HG03457 (cell line): ENCODE measurements at regions not wholly inside any gene's neighbourhood (a gene's known extent, or its start where the extent isn't known, plus 50 kb on each side); places are given as distances from the start of the nearest gene placed in this dataset.
"Not testable (repeated sequence)": the region's sequence is repeated elsewhere in the genome, so short reads cannot be mapped to it uniquely, and the experiment has no call there.

Experiments used
- ATAC-seq: cut with Tn5 transposase; IDR thresholded peaks from one replicate; pipeline ENCODE4 v1.9.1; 2021; ENCODE audit warnings: moderate number of reproducible peaks; ENCODE audit not compliant: unreplicated experiment

DNA sequence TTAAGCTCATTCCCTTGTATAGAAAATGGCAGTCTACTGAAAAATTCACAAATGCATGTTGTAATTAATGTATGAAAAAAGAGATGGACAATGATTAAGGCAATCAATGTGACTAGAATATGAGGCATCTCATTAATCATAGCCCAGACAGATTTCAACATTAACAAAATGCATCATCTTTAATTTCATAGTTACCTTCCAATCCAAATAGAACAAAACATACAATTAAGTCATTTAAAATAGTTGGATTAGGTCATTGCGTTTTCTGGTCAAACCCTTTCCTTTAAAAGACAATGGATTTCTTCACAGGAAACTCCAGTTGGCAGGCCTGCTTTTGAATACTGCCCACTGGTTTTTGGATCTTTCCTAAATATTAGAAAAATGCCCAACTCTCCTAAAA is 203.9 kb downstream of the HAO1 start:
- ATAC-seq, result no peak

- no peak for ATAC-seq
Observed at GRCh38 chr20:7741866-7742265, 198.4 kb downstream of the HAO1 start.

GRCh38 chr20:7742479-7742878 is 197.8 kb downstream of the HAO1 start:
- no peak for ATAC-seq

DNA sequence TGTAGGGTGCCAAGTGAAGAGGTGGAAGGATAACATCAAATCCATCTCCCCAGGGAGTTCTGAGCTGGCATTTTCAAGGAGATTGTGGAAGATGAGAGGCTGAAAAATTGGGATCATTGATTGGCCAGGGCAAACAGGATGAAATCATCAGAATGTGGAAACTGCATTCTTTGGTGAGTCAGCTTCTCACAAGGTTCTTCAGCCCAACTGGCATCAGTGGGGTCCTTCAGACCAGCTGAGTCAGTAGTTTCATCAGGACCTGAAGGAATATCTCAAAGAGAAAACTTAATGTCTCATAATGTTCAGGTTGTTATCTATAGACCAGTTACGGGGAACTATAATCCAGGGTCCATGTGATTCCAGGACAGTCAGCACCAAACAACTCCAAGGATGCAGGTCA is 195.8 kb downstream of the HAO1 start:
- no peak for ATAC-seq

- ATAC-seq, result no peak
Observed at GRCh38 chr20:7748624-7749023, 191.6 kb downstream of the HAO1 start.

GRCh38 chr20:7754102-7754501 is 186.2 kb downstream of the HAO1 start:
- no peak for ATAC-seq

DNA sequence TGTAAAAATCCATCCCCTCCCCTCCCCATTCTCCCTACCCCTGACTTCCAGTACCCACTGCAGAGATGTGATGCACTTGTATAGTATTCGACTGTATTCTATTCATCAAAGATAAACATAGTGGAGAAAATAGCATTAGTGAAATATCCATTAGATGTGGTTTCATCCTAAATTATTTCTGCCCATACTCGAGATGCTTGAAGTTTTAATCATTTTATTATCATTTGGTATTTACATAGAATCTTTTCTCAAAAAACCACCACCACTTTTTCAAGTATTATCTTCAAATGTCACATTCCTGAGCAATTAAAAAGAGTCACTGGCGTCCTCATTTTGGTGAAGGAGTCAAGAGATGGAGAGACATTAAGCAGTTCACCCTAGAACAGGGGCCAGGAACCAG is 181.9 kb downstream of the HAO1 start:
- no peak for ATAC-seq

DNA sequence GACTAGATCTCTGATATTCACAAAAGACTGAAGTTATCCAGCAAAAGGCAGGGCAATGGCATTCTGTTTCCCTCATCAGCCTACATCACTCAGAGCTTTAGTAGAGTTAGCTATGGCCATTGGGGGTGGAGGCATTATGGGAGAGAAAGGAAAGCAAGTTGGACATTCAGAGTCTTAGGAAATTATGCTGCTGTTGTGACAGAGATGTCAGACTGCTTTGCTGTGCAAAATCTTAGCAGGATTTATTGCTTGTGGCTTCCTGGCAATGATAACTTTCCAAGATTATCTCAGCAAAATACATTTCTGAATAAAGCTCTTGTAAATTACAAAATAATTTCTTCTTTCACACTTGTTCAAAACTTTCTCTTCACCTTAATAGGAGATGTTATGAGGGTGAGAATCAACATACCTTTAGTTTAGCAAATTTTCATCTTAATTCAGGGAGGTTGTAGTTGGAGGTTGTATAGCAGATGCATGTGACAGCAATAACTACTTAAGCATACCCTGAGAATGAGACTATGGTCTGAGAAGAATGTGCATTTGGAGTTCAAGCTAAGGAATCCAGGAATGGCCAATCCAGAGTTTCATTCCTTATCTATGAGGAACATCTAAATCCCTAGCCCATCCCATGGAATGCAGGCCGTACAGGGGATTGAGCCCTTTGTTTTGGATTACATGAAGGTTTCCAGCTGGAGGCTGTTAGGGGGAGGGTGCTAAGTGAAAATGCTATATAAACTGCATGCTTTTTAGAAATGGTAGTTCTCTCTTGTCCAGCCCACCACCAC is 179.8 kb downstream of the HAO1 start:
- no peak for ATAC-seq

DNA sequence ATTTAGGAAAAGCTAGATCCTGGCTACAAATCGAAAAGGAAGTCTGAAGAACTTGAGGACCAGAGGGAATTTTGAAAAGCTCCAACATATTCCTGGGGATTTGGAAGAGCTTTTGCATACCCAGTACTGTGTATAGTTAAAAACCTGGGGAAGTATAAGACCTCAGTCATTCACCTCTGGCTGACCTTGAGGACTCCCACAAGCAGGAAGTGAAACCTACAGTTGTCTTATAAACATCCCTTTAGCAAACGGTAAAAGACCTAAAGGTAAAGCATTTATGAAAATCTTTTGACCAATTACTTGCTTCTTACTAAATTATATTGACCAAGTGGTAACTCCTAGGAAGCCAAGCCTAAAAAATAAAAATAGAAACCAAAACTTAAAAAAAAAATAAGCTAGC is 175.0 kb downstream of the HAO1 start:
- ATAC-seq, result peak; percentile 91

DNA sequence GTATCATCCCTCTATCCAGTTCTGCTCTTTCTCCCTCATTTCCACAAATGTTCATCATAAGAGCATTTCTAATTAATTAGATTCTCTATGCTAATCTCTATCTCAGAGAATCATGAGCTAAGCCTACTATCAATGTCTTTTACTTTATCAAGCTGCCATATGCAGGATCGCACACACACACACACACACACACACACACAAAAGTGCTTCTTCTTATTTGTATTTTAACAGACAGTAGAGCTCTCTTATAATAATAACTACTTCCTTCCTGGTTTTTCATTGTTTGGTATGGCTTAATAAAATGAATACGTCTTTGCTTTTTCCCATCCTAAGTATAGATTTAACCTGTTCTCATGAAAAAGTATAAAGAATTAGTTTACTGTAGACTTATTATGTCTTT is 170.2 kb downstream of the HAO1 start:
- no peak for ATAC-seq

DNA sequence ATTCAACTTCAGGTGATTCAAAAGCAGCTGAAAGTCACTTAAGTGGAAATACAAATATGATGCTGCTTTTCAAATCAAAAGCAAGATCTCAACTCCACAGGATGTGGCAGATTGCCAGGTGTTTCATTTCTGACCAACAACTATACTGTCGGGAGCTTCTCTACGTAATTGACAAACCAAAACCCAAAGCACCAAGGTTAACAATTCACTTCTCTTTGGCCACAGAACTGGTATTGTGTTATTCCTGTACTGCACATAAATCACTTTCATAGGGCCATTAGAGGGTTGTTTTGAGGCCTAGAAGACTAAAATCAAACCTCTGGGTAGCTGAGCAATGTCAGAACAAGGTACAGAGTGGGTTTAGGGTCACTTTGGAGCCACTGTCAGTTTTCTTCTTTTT is 169.7 kb downstream of the HAO1 start:
- peak; percentile 99 for ATAC-seq

DNA sequence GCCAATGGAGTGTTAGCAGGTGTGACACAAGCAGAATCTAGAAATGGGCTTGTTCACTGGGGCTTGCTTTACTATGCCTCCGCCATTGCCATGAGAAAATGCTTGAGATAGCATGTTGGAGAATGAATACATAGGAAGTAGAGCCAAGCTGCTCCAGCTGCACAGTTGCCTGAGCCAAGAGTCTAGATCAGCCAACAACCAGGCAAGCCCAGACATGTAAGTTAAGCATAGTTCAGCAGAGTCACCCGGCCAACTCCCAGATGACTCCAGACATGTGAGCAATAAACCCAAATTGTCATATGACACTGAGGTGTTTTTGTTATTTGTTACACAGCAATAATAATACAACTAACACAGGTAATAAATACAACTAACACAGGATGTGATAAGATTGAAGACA is 167.9 kb downstream of the HAO1 start:
- no peak for ATAC-seq

DNA sequence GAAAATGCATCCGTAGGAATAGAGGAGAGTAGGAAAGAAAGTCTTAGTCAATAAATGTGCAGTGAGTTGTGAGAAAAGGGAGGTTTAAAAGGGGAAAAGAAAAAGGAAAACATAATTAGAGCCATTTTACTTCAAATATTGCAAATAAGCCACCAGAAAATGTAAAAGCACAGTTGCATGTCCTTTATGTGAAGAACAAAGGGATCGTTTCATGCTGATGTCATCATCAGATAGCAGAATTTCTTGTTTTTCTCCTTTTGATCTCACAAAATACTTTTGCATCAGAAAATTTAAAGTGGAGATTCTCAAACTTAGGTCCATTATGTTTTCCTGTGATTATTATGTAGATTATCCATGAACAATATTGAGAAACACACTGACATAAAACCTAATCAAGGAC is 166.7 kb downstream of the HAO1 start:
- ATAC-seq, result no peak

GRCh38 chr20:7775072-7775471 is 165.2 kb downstream of the HAO1 start:
- no peak for ATAC-seq

DNA sequence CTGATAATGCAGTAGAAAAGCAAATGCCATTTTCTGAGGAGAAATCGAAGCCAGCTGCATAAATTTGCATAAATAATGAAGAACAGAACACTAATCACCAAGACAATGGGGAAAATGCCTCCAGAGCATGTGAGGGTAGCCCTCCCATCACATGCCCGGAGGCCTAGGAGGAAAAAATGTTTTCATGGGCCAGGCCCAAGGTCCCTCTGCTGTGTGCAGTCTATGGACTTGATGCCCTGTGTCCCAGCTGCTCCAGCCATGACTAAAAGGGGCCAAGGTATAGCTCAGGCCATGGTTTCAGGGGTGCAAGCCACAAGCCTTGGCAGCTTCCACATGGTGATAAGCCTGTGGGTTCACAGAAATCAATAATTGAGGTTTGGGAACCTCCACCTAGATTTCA is 164.1 kb downstream of the HAO1 start:
- ATAC-seq, result no peak

DNA sequence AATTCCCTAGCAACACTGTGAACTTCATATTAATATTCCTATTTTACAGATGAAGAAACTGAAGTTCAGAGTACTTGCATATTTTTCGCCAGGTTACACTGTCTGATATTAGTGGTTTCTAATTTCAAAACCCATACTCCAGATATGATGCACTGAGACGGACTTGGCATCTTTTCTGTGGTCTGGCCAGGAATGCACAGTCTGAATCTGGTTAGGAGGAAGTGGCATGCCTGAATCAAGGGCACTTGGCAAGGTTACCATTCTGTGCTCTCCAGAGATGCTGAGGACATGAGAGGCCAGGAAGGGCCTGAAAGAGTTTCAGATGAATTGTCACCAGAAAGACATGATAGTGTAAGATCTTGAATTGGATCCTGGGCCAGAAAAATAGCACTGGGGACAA is 150.1 kb downstream of the HAO1 start:
- ATAC-seq, result no peak

DNA sequence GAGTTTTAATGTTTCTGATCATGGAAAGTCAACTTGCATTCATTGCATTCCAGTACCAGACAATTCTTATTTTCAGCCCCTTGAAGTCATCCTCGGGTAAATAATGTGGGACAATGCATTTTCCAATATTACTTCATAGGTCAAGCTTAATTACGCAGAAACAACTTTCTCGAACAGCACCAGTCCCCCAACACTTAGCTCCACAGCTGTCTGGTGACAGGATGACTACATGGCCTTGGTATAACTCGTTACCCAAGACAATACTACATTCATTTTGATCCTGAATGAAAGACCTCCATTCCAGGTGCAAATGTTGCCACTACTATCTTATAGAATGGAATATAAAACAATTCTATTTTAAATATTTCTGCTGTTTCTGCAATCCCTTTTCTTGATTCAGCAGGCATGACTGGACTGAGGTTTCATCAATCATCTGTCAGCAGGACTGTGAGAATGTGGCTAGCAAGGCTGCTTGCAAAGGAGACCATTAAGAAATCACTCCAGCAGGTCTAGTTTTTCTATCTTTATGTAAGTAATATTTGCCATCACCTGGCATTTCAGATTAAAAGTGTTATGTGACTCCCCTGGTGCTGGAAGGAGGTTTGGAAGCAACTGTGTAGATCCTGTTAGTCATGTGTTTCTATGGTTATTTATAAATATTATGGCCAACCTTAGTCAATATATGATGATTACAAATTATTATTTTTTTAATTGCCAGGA is 147.9 kb downstream of the HAO1 start:
- ATAC-seq, result no peak

GRCh38 chr20:7798176-7798575 is 142.1 kb downstream of the HAO1 start:
- no peak for ATAC-seq

DNA sequence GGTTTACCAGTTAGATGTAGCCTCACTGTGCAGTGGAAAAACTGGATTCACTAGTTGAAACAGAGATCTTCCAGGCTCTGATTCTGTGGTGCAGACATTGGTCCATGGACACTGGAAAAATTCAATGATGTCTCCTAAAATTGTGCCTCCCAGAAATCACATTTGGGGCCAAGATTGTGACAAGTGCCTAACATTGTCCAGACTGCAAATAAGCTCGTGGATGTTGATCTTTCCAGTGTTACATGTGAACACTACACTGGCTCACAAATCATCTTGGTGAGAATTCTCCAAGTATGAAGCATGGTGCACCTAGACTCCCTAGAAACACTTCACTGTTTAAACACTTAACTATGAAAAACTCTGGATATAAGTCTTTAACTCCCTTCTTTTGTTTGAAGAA is 140.4 kb downstream of the HAO1 start:
- no peak for ATAC-seq

- ATAC-seq, result not testable (repeated sequence)
Observed at GRCh38 chr20:7803411-7804151, 136.7 kb downstream of the HAO1 start.

GRCh38 chr20:7806831-7807230 is 133.4 kb downstream of the HAO1 start:
- no peak for ATAC-seq

DNA sequence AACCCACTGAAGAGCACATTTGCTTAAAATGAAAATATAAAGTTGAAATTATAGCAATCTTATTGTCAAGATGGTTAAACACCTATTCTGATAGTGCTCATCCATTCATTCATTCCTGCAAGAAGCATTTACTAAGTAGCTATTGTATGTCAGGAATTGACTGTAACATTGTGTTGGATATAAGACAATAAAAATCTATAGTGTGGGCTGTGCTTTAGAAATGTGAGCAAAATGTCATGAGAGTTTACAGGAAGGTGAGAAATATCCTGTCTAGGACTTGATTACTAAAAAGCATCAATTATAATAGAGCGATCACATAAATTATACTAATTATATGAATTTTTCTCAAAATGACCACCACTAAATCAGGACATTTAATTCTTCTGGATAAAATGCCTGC is 123.0 kb downstream of the HAO1 start:
- no peak for ATAC-seq
